ENCODE measurements at regions not wholly inside any gene's neighbourhood (a gene's known extent, or its start where the extent isn't known, plus 50 kb on each side); places are given as distances from the start of the nearest gene placed in this dataset.

- ChIA-PET CTCF (interaction anchor here (0.9 to 1.7 kb wide), 4 partner anchors 9 to 111 kb away, joined by 3 to 4 read pairs (median 3); no protein-coding TSS in a partner anchor), POLR2A (no interaction called here)
- no peak for DNase-seq (ENCODE audit: extremely low spot score)
- TF ChIP-seq CTCF (IDR thresholded peaks at IDR 0.05; ENCODE audit: control extremely low read depth, extremely low read depth, low read depth, missing control alignments), result no peak
These were observed 239.8 kb upstream of the EGLN3 start for GRCh38 chr14:34190717-34191116.

DNA sequence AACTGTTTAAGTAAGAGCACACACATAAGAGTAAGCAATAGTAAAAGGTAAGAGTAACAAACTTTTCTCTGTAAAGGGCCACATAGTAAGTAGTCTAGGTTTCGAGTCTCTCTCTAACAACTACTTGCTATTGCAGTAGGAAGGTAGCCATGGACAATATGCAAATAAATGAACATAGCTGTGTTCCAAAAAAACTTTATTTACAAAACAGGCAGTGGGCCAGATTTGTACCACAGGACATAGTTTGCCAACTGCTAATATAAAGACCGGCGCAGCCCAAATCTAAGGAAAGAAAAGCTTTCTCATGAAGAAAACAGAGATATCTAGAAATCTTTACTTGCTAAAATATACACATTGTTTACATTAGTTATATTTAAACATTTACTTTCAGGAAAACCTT is 239.0 kb upstream of the EGLN3 start:
- no peak for DNase-seq (ENCODE audit: extremely low spot score)
- POLR2A ChIA-PET, result no interaction called here
- no peak for TF ChIP-seq CTCF (IDR thresholded peaks at IDR 0.05; ENCODE audit: control extremely low read depth, extremely low read depth, low read depth, missing control alignments)
- CTCF ChIA-PET, result interaction anchor here (0.9 to 1.7 kb wide), 2 partner anchors 22 to 25 kb away, joined by 3 to 4 read pairs; no protein-coding TSS in a partner anchor

DNA sequence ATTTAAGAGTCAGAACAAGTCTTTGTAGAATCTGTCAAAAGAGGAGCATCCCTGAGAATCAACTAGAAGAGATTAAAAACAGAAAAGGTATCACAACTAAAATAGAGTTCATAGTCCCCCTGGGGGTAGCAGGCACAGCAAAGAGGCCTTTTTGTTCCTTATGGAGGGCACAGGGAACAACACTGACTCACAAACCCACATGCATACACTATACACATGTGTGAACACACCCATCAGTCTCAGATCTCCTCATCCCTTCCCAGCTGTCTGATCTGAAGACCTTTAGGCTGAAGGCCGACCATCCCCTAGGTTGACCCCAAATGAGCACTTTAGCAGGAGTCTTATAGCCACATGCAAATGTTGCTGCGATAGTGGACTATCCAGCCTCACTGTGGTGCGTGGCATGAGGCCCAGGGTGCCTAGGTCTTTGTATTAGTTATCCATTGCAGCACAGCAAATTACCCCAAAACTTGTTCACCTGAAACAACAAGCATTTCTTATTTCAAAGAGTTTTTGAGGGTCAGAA is 236.7 kb upstream of the EGLN3 start:
- no peak for DNase-seq (ENCODE audit: extremely low spot score)
- CTCF ChIA-PET, result interaction anchor here (0.8 kb wide), 1 partner anchor 14 kb away, joined by 3 read pairs; no protein-coding TSS in a partner anchor
- TF ChIP-seq CTCF (IDR thresholded peaks at IDR 0.05; ENCODE audit: control extremely low read depth, extremely low read depth, low read depth, missing control alignments), result no peak
- POLR2A ChIA-PET, result no interaction called here

GRCh38 chr14:34187061-34187460 is 236.2 kb upstream of the EGLN3 start:
- CTCF ChIA-PET, result interaction anchor here (0.8 kb wide), 1 partner anchor 13 kb away, joined by 3 read pairs; no protein-coding TSS in a partner anchor
- DNase-seq (ENCODE audit: extremely low spot score), result no peak
- POLR2A ChIA-PET, result no interaction called here
- no peak for TF ChIP-seq CTCF (IDR thresholded peaks at IDR 0.05; ENCODE audit: control extremely low read depth, extremely low read depth, low read depth, missing control alignments)

GRCh38 chr14:34184126-34184525 is 233.3 kb upstream of the EGLN3 start:
- CTCF ChIA-PET, result interaction anchor here (1.6 kb wide), 1 partner anchor 11 kb away, joined by 5 read pairs; no protein-coding TSS in a partner anchor
- no peak for DNase-seq (ENCODE audit: extremely low spot score)
- POLR2A ChIA-PET, result no interaction called here

GRCh38 chr14:34183478-34183877 is 232.6 kb upstream of the EGLN3 start:
- CTCF ChIA-PET, result interaction anchor here (1.0 to 1.6 kb wide), 2 partner anchors 11 to 345 kb away, joined by 3 to 5 read pairs; no protein-coding TSS in a partner anchor
- TF ChIP-seq CTCF (IDR thresholded peaks at IDR 0.05; ENCODE audit: control extremely low read depth, extremely low read depth, low read depth, missing control alignments), result no peak
- POLR2A ChIA-PET, result no interaction called here
- no peak for DNase-seq (ENCODE audit: extremely low spot score)

More at GRCh38 chr14:34184126-34184525, 233.3 kb upstream of the EGLN3 start:
- no peak for TF ChIP-seq CTCF (IDR thresholded peaks at IDR 0.05; ENCODE audit: control extremely low read depth, extremely low read depth, low read depth, missing control alignments)
